ENCODE measurements at regions not wholly inside any gene's neighbourhood (a gene's known extent, or its start where the extent isn't known, plus 50 kb on each side); places are given as distances from the start of the nearest gene placed in this dataset.
"Not testable (repeated sequence)": the region's sequence is repeated elsewhere in the genome, so short reads cannot be mapped to it uniquely, and the experiment has no call there.

GRCh38 chr3:91348064-91348463, 2240.6 kb downstream of the EPHA3 start:
- H3K27me3 ChIP-seq (ENCODE audit: low read depth); H3K9me3 ChIP-seq; H3K4me1 ChIP-seq; ATAC-seq; H3K4me3 ChIP-seq; H3K36me3 ChIP-seq; DNase-seq; H3K27ac ChIP-seq; intact Hi-C loops (cut with DNase I): not testable (repeated sequence)

- intact Hi-C loops (cut with DNase I); H3K4me3 ChIP-seq; H3K27ac ChIP-seq; DNase-seq; H3K36me3 ChIP-seq; H3K4me1 ChIP-seq; H3K27me3 ChIP-seq (ENCODE audit: low read depth); H3K9me3 ChIP-seq; ATAC-seq: not testable (repeated sequence)
These were observed 2241.7 kb downstream of the EPHA3 start for GRCh38 chr3:91349072-91349471.

GRCh38 chr3:91352161-91352560, 2244.7 kb downstream of the EPHA3 start:
- H3K27ac ChIP-seq; H3K9me3 ChIP-seq; H3K4me3 ChIP-seq; DNase-seq; H3K27me3 ChIP-seq (ENCODE audit: low read depth); H3K4me1 ChIP-seq; intact Hi-C loops (cut with DNase I); H3K36me3 ChIP-seq: not testable (repeated sequence)
- peak in 1 of 2 donors; percentile 18 for ATAC-seq

DNA sequence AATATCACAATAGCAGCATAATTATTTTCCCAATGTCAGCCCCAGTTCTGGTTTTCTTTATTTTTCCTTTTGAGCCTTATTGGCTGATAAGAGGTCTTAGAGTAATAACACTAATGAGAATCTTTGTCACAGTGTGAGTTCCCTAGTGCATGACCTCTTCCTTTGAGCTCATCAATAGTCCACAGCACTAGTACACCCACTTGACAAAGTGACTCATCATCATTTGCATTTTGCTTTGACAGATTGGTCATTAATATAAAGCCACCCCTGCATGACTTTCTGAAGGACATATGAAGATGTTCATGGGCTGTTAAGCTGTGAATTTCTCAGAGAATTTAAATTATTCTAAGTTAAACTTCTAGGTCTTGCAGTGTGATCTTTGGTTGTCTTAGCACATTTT, 2251.9 kb downstream of the EPHA3 start:
- not testable (repeated sequence) for H3K36me3 ChIP-seq, ATAC-seq

GRCh38 chr3:91383100-91383894, 2275.9 kb downstream of the EPHA3 start:
- H3K27me3 ChIP-seq (ENCODE audit: low read depth); H3K4me1 ChIP-seq; H3K27ac ChIP-seq; DNase-seq; H3K9me3 ChIP-seq; H3K4me3 ChIP-seq; ATAC-seq; H3K36me3 ChIP-seq; intact Hi-C loops (cut with DNase I): not testable (repeated sequence)

More for the DNA sequence above, 2251.9 kb downstream of the EPHA3 start:
- intact Hi-C loops (cut with DNase I); H3K4me3 ChIP-seq; H3K27me3 ChIP-seq (ENCODE audit: low read depth); DNase-seq; H3K9me3 ChIP-seq; H3K4me1 ChIP-seq; H3K27ac ChIP-seq: not testable (repeated sequence)

DNA sequence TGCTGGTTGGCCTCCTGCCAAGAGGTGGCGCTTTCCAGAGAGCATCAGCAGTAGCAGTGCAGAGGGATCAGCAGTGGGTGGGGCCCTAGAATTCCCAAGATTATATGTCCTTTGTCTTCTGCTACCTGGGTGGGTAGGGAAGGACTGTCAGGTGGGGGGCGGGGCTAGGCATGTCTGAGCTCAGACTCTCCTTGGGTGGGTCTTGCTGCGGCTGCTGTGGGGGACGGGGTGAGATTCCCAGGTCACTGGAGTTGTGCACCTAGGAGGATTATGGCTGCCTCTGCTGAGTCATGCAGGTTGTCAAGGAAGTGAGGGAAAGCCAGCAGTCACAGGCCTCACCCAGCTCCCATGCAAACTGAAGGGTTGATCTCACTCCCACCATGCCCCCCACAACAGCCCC, 2296.5 kb downstream of the EPHA3 start:
- H3K36me3 ChIP-seq; H3K4me3 ChIP-seq; H3K9me3 ChIP-seq; DNase-seq; H3K4me1 ChIP-seq; ATAC-seq; H3K27ac ChIP-seq; intact Hi-C loops (cut with DNase I); H3K27me3 ChIP-seq (ENCODE audit: low read depth): not testable (repeated sequence)

- H3K4me3 ChIP-seq; ATAC-seq; DNase-seq; intact Hi-C loops (cut with DNase I); H3K27me3 ChIP-seq (ENCODE audit: low read depth); H3K27ac ChIP-seq; H3K36me3 ChIP-seq; H3K4me1 ChIP-seq; H3K9me3 ChIP-seq: not testable (repeated sequence)
These were observed 2334.6 kb downstream of the EPHA3 start for GRCh38 chr3:91442063-91442462.

GRCh38 chr3:91442483-91442882, 2335.1 kb downstream of the EPHA3 start:
- H3K36me3 ChIP-seq; H3K9me3 ChIP-seq; H3K27me3 ChIP-seq (ENCODE audit: low read depth); ATAC-seq; DNase-seq; intact Hi-C loops (cut with DNase I); H3K27ac ChIP-seq; H3K4me1 ChIP-seq; H3K4me3 ChIP-seq: not testable (repeated sequence)

GRCh38 chr3:91448379-91448778, 2341.0 kb downstream of the EPHA3 start:
- ATAC-seq; H3K4me1 ChIP-seq; H3K4me3 ChIP-seq; H3K27ac ChIP-seq; DNase-seq; H3K36me3 ChIP-seq; intact Hi-C loops (cut with DNase I); H3K9me3 ChIP-seq; H3K27me3 ChIP-seq (ENCODE audit: low read depth): not testable (repeated sequence)

DNA sequence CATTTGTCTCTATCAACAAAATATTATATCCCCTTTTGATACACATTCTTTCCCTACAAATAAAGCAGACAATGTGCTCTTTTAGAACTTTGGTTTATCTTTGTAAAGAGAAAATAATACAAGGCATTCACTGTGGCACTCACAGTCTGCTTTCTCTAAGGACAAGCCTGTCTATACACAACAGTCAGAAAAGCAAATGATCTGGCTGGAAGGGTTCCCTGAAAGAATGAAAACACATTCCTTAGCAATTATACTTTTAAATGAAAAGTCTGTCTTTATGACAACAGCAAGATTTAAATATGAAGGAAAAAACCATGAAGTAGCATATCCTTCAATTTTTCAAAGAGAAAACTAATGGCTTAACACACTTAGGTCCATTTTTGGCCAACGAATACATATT, 2359.1 kb downstream of the EPHA3 start:
- intact Hi-C loops (cut with DNase I); H3K27me3 ChIP-seq (ENCODE audit: low read depth); H3K4me1 ChIP-seq; H3K9me3 ChIP-seq; H3K4me3 ChIP-seq; ATAC-seq; DNase-seq; H3K27ac ChIP-seq; H3K36me3 ChIP-seq: not testable (repeated sequence)

DNA sequence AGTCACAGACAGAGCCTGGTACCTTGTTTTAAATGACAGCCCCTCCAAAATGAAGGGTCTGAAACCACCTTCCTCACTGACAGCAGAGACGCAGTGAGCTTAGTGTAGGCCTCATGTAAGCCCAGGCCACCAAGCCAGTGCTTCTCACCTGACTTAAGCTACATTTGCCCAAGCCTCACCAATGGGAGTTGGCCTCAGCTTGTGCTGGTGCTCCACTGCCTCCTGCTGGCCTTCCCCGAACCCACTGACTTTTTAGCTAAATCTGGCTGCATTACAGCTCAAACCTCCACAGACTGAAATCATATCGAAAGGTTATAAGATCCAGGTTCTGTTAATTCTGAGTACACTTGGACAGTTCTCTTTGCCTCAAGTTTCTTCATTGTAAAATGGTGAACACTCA, 2361.8 kb downstream of the EPHA3 start:
- H3K9me3 ChIP-seq; intact Hi-C loops (cut with DNase I); DNase-seq; H3K4me3 ChIP-seq; H3K36me3 ChIP-seq; H3K27ac ChIP-seq; ATAC-seq; H3K27me3 ChIP-seq (ENCODE audit: low read depth); H3K4me1 ChIP-seq: not testable (repeated sequence)

- H3K9me3 ChIP-seq; H3K4me3 ChIP-seq; intact Hi-C loops (cut with DNase I); H3K4me1 ChIP-seq; ATAC-seq; H3K36me3 ChIP-seq; H3K27ac ChIP-seq; DNase-seq; H3K27me3 ChIP-seq (ENCODE audit: low read depth): not testable (repeated sequence)
These were observed 2377.6 kb downstream of the EPHA3 start for GRCh38 chr3:91485026-91485425.

DNA sequence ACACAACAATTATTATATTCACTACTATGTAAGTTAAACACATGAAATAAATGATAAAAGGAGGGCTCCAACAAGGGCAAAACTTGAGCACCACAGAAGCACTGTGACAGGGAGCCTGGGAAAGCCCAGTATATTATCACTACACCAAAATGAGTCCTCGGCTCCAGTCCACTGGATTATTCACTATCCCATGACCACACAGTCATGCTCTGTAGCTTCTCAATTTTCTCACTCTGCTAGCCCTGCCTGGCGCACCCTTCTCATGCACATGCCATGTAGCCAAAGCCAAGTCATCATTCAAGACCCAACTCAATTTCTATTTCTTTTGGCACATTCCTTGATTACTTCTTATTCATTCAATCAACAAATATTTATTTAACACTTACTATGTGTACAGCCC, 2378.5 kb downstream of the EPHA3 start:
- H3K36me3 ChIP-seq; DNase-seq; H3K27me3 ChIP-seq (ENCODE audit: low read depth); H3K27ac ChIP-seq; H3K9me3 ChIP-seq; intact Hi-C loops (cut with DNase I); H3K4me1 ChIP-seq; ATAC-seq; H3K4me3 ChIP-seq: not testable (repeated sequence)

DNA sequence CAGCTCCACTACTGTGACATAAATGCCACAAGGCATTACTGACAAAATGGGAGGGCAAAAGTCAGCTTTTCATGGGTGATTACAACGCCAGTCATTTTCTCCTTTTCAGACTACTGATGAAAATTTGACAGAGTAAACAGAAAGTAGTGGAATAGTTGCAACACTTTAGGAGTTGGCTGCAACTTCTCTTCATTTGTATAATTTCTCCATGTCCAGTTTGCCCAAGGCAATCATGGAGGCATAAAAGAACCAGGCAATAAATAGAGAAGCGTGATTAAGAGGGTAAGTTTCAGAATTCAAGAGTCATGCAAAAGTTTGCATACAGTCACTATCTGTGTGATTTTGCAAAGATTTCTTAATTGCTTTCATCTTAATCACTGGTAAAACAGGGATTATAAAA, 2390.3 kb downstream of the EPHA3 start:
- H3K9me3 ChIP-seq; H3K4me1 ChIP-seq; intact Hi-C loops (cut with DNase I); H3K27me3 ChIP-seq (ENCODE audit: low read depth); H3K27ac ChIP-seq; ATAC-seq; H3K4me3 ChIP-seq; H3K36me3 ChIP-seq; DNase-seq: not testable (repeated sequence)

Measured in lower lobe of right lung (tissue), 2 donors.